HL-60 (cell line): ENCODE measurements at regions not wholly inside any gene's neighbourhood (a gene's known extent, or its start where the extent isn't known, plus 50 kb on each side); places are given as distances from the start of the nearest gene placed in this dataset.

Experiments
- CTCF ChIP-seq: IDR thresholded peaks from one replicate; pipeline ENCODE4 v1.5.1; 2011; ENCODE audit warnings: low read length, control low read depth, inconsistent platforms; ENCODE audit not compliant: insufficient read depth
- GABPA ChIP-seq: IDR thresholded peaks from 2 replicates; pipeline ENCODE4 v1.6.1; 2012; ENCODE audit warnings: low read depth
- POLR2AphosphoS5 ChIP-seq: IDR thresholded peaks from 2 replicates; pipeline ENCODE4 v1.6.1; 2012; ENCODE audit warnings: low read depth
- REST ChIP-seq: IDR thresholded peaks from 2 replicates; pipeline ENCODE4 v1.6.1; 2012; ENCODE audit warnings: low read depth; ENCODE audit not compliant: insufficient replicate concordance
- SPI1 ChIP-seq: IDR thresholded peaks from 2 replicates; pipeline ENCODE4 v1.6.1; 2012; ENCODE audit warnings: low read depth, mild to moderate bottlenecking, borderline replicate concordance

- TF ChIP-seq CTCF: no peak
- no peak for TF ChIP-seq POLR2AphosphoS5
- TF ChIP-seq REST: no peak
- TF ChIP-seq GABPA: no peak
- TF ChIP-seq SPI1: no peak
These were observed 127.9 kb downstream of the TUSC7 start for GRCh38 chr3:116837483-116837882.
